DOHH2 (cell line): ENCODE measurements at regions not wholly inside any gene's neighbourhood (a gene's known extent, or its start where the extent isn't known, plus 50 kb on each side); places are given as distances from the start of the nearest gene placed in this dataset.

Experiments used
- H3F3A ChIP-seq: fragments of 200-600 bp; sonication (generic), shearing (Covaris generic); 2 replicates; pipeline ENCODE4 v1.6.0; 2016; ENCODE audit warnings: antibody characterized with exemption, mild to moderate bottlenecking; ENCODE audit not compliant: control insufficient read depth, insufficient read depth
- H3K27ac ChIP-seq: fragments of 200-600 bp; sonication (generic); 2 replicates; pipeline ENCODE4 v1.5.1; 2014; ENCODE audit warnings: low read depth, mild to moderate bottlenecking, low read length, moderate library complexity
- H3K27me3 ChIP-seq: fragments of 200-600 bp; sonication (generic); 2 replicates; pipeline ENCODE4 v1.6.1; 2014; ENCODE audit warnings: mild to moderate bottlenecking, low read length, mixed read lengths; ENCODE audit not compliant: control insufficient read depth
- H3K36me3 ChIP-seq: fragments of 200-600 bp; sonication (generic); 2 replicates; pipeline ENCODE4 v1.6.1; 2014; ENCODE audit warnings: mild to moderate bottlenecking, low read length, moderate library complexity, mixed read lengths; ENCODE audit not compliant: control insufficient read depth
- H3K4me1 ChIP-seq: fragments of 200-600 bp; sonication (generic); 2 replicates; pipeline ENCODE4 v1.6.1; 2014; ENCODE audit warnings: mild to moderate bottlenecking, low read length, mixed read lengths; ENCODE audit not compliant: control insufficient read depth
- H3K4me2 ChIP-seq: fragments of 200-600 bp; sonication (generic); 2 replicates; pipeline ENCODE4 v1.6.0; 2014; ENCODE audit warnings: mild to moderate bottlenecking, low read length, moderate library complexity
- H3K4me3 ChIP-seq: fragments of 200-600 bp; sonication (generic); 2 replicates; pipeline ENCODE4 v1.5.1; 2014; ENCODE audit warnings: mild to moderate bottlenecking, low read length, mixed read lengths
- H3K79me2 ChIP-seq: fragments of 200-600 bp; sonication (generic); 2 replicates; pipeline ENCODE4 v1.6.1; 2014; ENCODE audit warnings: mild to moderate bottlenecking, low read length, mixed read lengths; ENCODE audit not compliant: control insufficient read depth
- H3K9me2 ChIP-seq: fragments of 200-600 bp; sonication (generic); replicated peaks from 2 replicates; pipeline ENCODE4 v1.6.1; 2014; ENCODE audit warnings: mild to moderate bottlenecking, low read length, mixed read lengths; ENCODE audit not compliant: control insufficient read depth
- H3K9me3 ChIP-seq: fragments of 200-600 bp; sonication (generic); 2 replicates; pipeline ENCODE4 v1.6.1; 2014; ENCODE audit warnings: antibody characterized with exemption, low read length, mixed read lengths; ENCODE audit not compliant: control insufficient read depth, insufficient read depth
- H4K20me1 ChIP-seq: fragments of 200-600 bp; sonication (generic); 2 replicates; pipeline ENCODE4 v1.6.0; 2014; ENCODE audit warnings: low read depth, mild to moderate bottlenecking, antibody characterized with exemption, low read length, moderate library complexity; ENCODE audit not compliant: control insufficient read depth, insufficient read depth
- CTCF ChIP-seq: fragments of 200-600 bp; sonication (generic); IDR thresholded peaks from one replicate; pipeline ENCODE4 v1.5.1; 2014; ENCODE audit warnings: antibody characterized with exemption, mild to moderate bottlenecking, low read depth, low read length; ENCODE audit not compliant: poor library complexity, severe bottlenecking
- EZH2phosphoT487 ChIP-seq: fragments of 200-600 bp; sonication (generic); IDR thresholded peaks from 2 replicates; pipeline ENCODE4 v1.6.1; 2017; ENCODE audit warnings: borderline replicate concordance, mild to moderate bottlenecking, antibody characterized with exemption, low read length, moderate library complexity, mixed read lengths

GRCh38 chr6:137791281-137792159, 75.5 kb upstream of the TNFAIP3 start:
- Histone ChIP-seq H3K9me2 (no peaks in the 10 kb centered on the region), H3K79me2 (no peaks in the 10 kb centered on the region), H4K20me1 (no peaks in the 10 kb centered on the region), H3K36me3 (no peaks in the 10 kb centered on the region), H3K9me3 (no peaks in the 10 kb centered on the region), H3K4me2 (no peak overlapping the region), H3K4me1 (peaks cover 19% of the 10 kb centered on the region), H3K27ac (no peak overlapping the region), H3F3A (no peaks in the 10 kb centered on the region), H3K27me3 (no peaks in the 10 kb centered on the region), H3K4me3 (no peak overlapping the region)
- TF ChIP-seq EZH2phosphoT487 (no peak), CTCF (no peak)

- no peaks in the 10 kb centered on the region for H4K20me1 ChIP-seq
- H3K9me3 ChIP-seq = no peaks in the 10 kb centered on the region
- H3K4me3 ChIP-seq = no peak overlapping the region
- H3K27ac ChIP-seq = no peak overlapping the region
- H3K36me3 ChIP-seq = no peaks in the 10 kb centered on the region
- H3F3A ChIP-seq = no peaks in the 10 kb centered on the region
- TF ChIP-seq CTCF = no peak
- no peak for TF ChIP-seq EZH2phosphoT487
- no peaks in the 10 kb centered on the region for H3K9me2 ChIP-seq
- peaks cover 19% of the 10 kb centered on the region for H3K4me1 ChIP-seq
- no peaks in the 10 kb centered on the region for H3K79me2 ChIP-seq
- H3K4me2 ChIP-seq = no peak overlapping the region
- H3K27me3 ChIP-seq = no peaks in the 10 kb centered on the region
These were observed 74.7 kb upstream of the TNFAIP3 start for GRCh38 chr6:137792160-137793033.

GRCh38 chr6:137793805-137794515, 73.1 kb upstream of the TNFAIP3 start:
- Histone ChIP-seq H3K4me3 (no peak overlapping the region), H3K27ac (no peak overlapping the region), H3F3A (no peaks in the 10 kb centered on the region), H3K27me3 (no peaks in the 10 kb centered on the region), H3K4me2 (no peak overlapping the region), H3K9me3 (no peaks in the 10 kb centered on the region), H3K36me3 (no peaks in the 10 kb centered on the region), H4K20me1 (no peaks in the 10 kb centered on the region), H3K9me2 (no peaks in the 10 kb centered on the region), H3K4me1 (peaks cover 19% of the 10 kb centered on the region), H3K79me2 (no peaks in the 10 kb centered on the region)
- TF ChIP-seq EZH2phosphoT487 (no peak), CTCF (no peak)
